Vagina (tissue), 2 donors: ENCODE measurements at regions not wholly inside any gene's neighbourhood (a gene's known extent, or its start where the extent isn't known, plus 50 kb on each side); places are given as distances from the start of the nearest gene placed in this dataset.

Experiments
- DNase-seq, 2 donors: peaks; one replicate each; pipeline ENCODE4 v3.0.0-alpha.2; 2017; ENCODE audit errors: extremely low spot score in 2 of 2
- H3K27ac ChIP-seq: fragments of 200-600 bp; sonication (generic); one replicate; pipeline ENCODE4 v1.5.1; 2019
- H3K27me3 ChIP-seq: fragments of 200-600 bp; sonication (generic); one replicate; pipeline ENCODE4 v1.5.1; 2019
- H3K36me3 ChIP-seq, 2 donors: fragments of 200-600 bp; sonication (generic); one replicate each; pipeline ENCODE4 v1.5.1; 2017 to 2019
- H3K4me1 ChIP-seq: fragments of 200-600 bp; sonication (generic); one replicate; pipeline ENCODE4 v1.5.1; 2019
- H3K4me3 ChIP-seq, 2 donors: fragments of 200-600 bp; sonication (generic); 1 replicate in 1 of 2; 2 replicates in 1 of 2; pipeline ENCODE4 v1.5.1; 2016 to 2019
- H3K9me3 ChIP-seq: fragments of 200-600 bp; sonication (generic); one replicate; pipeline ENCODE4 v1.5.1; 2019
- CTCF ChIP-seq, 3 experiments: fragments of 450-650 bp in 2 of 3; fragments of 200-600 bp in 1 of 3; sonication (generic) in 1 of 3; IDR thresholded peaks; one replicate each; pipeline ENCODE4 v1.5.1; 2017 to 2019; ENCODE audit warnings: antibody characterized with exemption in 3 of 3, mild to moderate bottlenecking in 2 of 3, moderate library complexity in 2 of 3
- POLR2A ChIP-seq, 2 donors: fragments of 450-650 bp; IDR thresholded peaks; one replicate each; pipeline ENCODE4 v1.6.1; 2017; ENCODE audit warnings: antibody characterized with exemption in 2 of 2, mild to moderate bottlenecking in 2 of 2, moderate library complexity in 2 of 2
- POLR2AphosphoS5 ChIP-seq, 2 donors: sonication (generic); formaldehyde crosslinking; IDR thresholded peaks; one replicate each; pipeline ENCODE4 v1.9.0; 2017; ENCODE audit warnings: antibody characterized with exemption in 2 of 2, mild to moderate bottlenecking in 2 of 2, low read depth in 1 of 2; ENCODE audit not compliant: insufficient read depth in 1 of 2
- intact Hi-C: fragments of 100-400 bp; cut with DNase I; formaldehyde crosslinking; loops from one replicate; pipeline ENCODE4 v1.15.1; 2023

GRCh38 chr5:14050821-14051220, 92.3 kb upstream of the TRIO start:
- Histone ChIP-seq H3K4me3 (no peak overlapping the region), H3K27me3 (no peaks in the 10 kb centered on the region), H3K4me1 (no peaks in the 10 kb centered on the region), H3K36me3 (no peaks in the 10 kb centered on the region), H3K9me3 (no peaks in the 10 kb centered on the region), H3K27ac (no peak overlapping the region)
- intact Hi-C loops: no loop called here
- DNase-seq: no peak
- TF ChIP-seq POLR2AphosphoS5 (IDR thresholded peaks at IDR 0.05; ENCODE audit: insufficient read depth in 1 of 2, low read depth in 1 of 2) (no peak), POLR2A (IDR thresholded peaks at IDR 0.05) (no peak), CTCF (IDR thresholded peaks at IDR 0.05) (no peak)

DNA sequence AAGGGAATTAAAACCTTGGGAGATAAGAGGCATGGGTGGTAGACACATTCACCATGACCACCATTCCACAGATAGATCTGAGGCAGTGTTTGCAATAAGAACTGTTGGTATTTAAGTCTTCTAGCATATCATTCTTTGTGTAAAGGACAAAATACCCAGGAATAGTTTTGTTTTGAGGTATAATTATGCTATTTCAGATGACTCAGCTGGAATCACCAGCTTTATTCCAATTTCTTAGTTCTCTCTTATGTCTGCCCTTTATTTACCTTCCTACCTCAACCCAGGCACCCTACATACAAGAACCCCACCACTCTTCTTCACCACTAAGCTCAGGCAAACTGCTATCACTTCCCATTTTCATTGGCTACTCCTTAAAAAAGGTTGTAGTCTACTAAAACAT, 94.7 kb upstream of the TRIO start:
- H3K27ac ChIP-seq: no peak overlapping the region
- no peaks in the 10 kb centered on the region for H3K36me3 ChIP-seq
- H3K9me3 ChIP-seq: no peaks in the 10 kb centered on the region
- intact Hi-C loops: no loop called here
- TF ChIP-seq CTCF (IDR thresholded peaks at IDR 0.05) (no peak), POLR2A (IDR thresholded peaks at IDR 0.05) (no peak)
- no peak overlapping the region for H3K4me3 ChIP-seq
- no peaks in the 10 kb centered on the region for H3K4me1 ChIP-seq
- no peak for DNase-seq
- no peaks in the 10 kb centered on the region for H3K27me3 ChIP-seq

DNA sequence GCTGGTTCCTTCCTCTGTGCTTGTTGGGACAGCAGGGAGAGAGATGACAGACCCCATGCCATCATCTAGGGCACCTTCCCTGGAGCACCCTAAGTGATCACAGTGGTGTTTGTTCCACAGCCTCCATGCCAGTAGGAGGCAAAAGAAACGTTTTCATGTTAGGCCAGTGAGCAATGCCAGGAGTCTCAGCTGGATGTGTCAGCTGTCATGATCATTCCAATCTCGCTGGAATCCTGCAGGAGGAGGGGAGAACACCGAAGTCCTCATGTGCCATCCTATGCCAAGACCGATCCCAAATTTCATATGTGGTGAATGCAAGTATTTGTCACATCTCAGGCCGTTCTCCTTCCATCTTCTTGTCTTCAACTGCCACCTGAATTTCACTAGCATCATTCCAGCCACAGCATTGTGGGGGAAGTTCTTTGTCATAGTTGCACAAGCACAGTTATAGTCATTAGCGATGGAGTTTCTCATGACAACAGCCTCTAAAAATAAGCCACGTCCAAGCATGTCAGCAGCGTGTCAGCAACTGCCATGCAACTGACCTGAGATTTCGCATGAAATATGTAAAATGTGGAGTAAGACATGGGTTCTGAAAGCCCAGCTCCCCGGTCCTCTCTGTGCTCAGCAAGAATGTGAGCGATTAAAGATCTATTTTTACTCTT, 97.2 kb upstream of the DNAH5 start:
- H3K36me3 ChIP-seq: no peaks in the 10 kb centered on the region

GRCh38 chr5:14040542-14040941, 96.1 kb upstream of the DNAH5 start:
- H3K4me3 ChIP-seq: no peak overlapping the region
- no peaks in the 10 kb centered on the region for H3K9me3 ChIP-seq
- no peaks in the 10 kb centered on the region for H3K27me3 ChIP-seq
- no peak overlapping the region for H3K27ac ChIP-seq
- intact Hi-C loops: no loop called here
- peaks cover 19% of the 10 kb centered on the region for H3K4me1 ChIP-seq
- no peaks in the 10 kb centered on the region for H3K36me3 ChIP-seq
- no peak for DNase-seq
- TF ChIP-seq CTCF (IDR thresholded peaks at IDR 0.05): no peak
- no peak for TF ChIP-seq POLR2AphosphoS5 (IDR thresholded peaks at IDR 0.05; ENCODE audit: insufficient read depth in 1 of 2, low read depth in 1 of 2)
- TF ChIP-seq POLR2A (IDR thresholded peaks at IDR 0.05): no peak

More for the DNA sequence above, 97.2 kb upstream of the DNAH5 start:
- DNase-seq: no peak
- H3K9me3 ChIP-seq: no peaks in the 10 kb centered on the region
- peaks cover 7% of the 10 kb centered on the region for H3K4me1 ChIP-seq
- no peaks in the 10 kb centered on the region for H3K27me3 ChIP-seq
- intact Hi-C loops: no loop called here
- H3K27ac ChIP-seq: no peak overlapping the region
- H3K4me3 ChIP-seq: no peak overlapping the region
- no peak for TF ChIP-seq CTCF (IDR thresholded peaks at IDR 0.05)
- TF ChIP-seq POLR2AphosphoS5 (IDR thresholded peaks at IDR 0.05; ENCODE audit: insufficient read depth in 1 of 2, low read depth in 1 of 2): no peak
- TF ChIP-seq POLR2A (IDR thresholded peaks at IDR 0.05): no peak

DNA sequence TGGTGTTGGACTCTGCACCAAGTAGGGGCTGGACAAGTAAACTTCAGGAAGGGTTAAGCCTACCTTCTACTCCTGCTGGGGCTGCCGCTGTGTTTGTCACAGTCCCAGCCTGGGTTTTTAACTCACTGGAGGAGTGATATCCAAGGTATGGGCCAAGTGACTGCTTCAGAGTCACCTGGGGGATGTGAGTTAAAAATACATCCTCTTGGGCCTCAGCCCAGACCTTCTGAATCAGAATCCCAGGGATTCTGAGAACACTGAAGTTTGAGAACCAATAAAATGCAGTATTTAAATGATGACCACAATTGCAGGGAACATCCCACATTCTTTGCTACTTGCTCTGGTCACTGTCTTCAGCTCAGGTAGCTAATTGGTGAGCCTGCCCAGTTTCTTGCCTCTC, 95.1 kb upstream of the DNAH5 start:
- Histone ChIP-seq H3K4me1 (peaks cover 22% of the 10 kb centered on the region), H3K27ac (no peak overlapping the region), H3K36me3 (no peaks in the 10 kb centered on the region), H3K27me3 (no peaks in the 10 kb centered on the region), H3K9me3 (no peaks in the 10 kb centered on the region), H3K4me3 (no peak overlapping the region)
- DNase-seq: no peak
- intact Hi-C loops: no loop called here
- TF ChIP-seq POLR2A (IDR thresholded peaks at IDR 0.05) (no peak), CTCF (IDR thresholded peaks at IDR 0.05) (no peak), POLR2AphosphoS5 (IDR thresholded peaks at IDR 0.05; ENCODE audit: insufficient read depth in 1 of 2, low read depth in 1 of 2) (no peak)
